Suprapubic skin (tissue), 3 donors: ENCODE measurements at regions not wholly inside any gene's neighbourhood (a gene's known extent, or its start where the extent isn't known, plus 50 kb on each side); places are given as distances from the start of the nearest gene placed in this dataset.

Source experiments
- CTCF ChIP-seq, 2 donors: fragments of 200-600 bp in 1 of 2; fragments of 450-650 bp in 1 of 2; sonication (generic) in 1 of 2; IDR thresholded peaks; one replicate each; pipeline ENCODE4 v1.5.1; 2016 to 2019; ENCODE audit warnings: antibody characterized with exemption in 2 of 2, mild to moderate bottlenecking in 1 of 2, moderate library complexity in 1 of 2
- POLR2A ChIP-seq, 2 donors: fragments of 450-650 bp; IDR thresholded peaks; one replicate each; pipeline ENCODE4 v1.6.1; 2017; ENCODE audit warnings: antibody characterized with exemption in 2 of 2, mild to moderate bottlenecking in 2 of 2, moderate library complexity in 2 of 2

- TF ChIP-seq CTCF (IDR thresholded peaks at IDR 0.05) (no peak), POLR2A (IDR thresholded peaks at IDR 0.05) (no peak)
Measured at GRCh38 chr5:121695307-121695706, 156.4 kb upstream of the FTMT start.
